GM19468 (cell line): ENCODE measurements at regions not wholly inside any gene's neighbourhood (a gene's known extent, or its start where the extent isn't known, plus 50 kb on each side); places are given as distances from the start of the nearest gene placed in this dataset.
"Not testable (repeated sequence)": the region's sequence is repeated elsewhere in the genome, so short reads cannot be mapped to it uniquely, and the experiment has no call there.

ENCODE experiments used
- ATAC-seq: cut with Tn5 transposase; IDR thresholded peaks from one replicate; pipeline ENCODE4 v1.9.1; 2021; ENCODE audit warnings: mild to moderate bottlenecking, moderate library complexity, moderate number of reproducible peaks; ENCODE audit not compliant: unreplicated experiment; ENCODE audit errors: extremely low read depth

GRCh38 chr14:97788846-97789526 lies 991.8 kb downstream of the VRK1 start:
- ATAC-seq, result no peak

- no peak for ATAC-seq
Observed at GRCh38 chr14:97791072-97791471, 993.9 kb downstream of the VRK1 start.

- ATAC-seq, result no peak
Observed at GRCh38 chr14:97791906-97792305, 994.7 kb downstream of the VRK1 start.

- ATAC-seq, result no peak
Observed at GRCh38 chr14:97796511-97796910, 999.3 kb downstream of the VRK1 start.

- no peak for ATAC-seq
Observed at GRCh38 chr14:97798176-97798575, 1001.0 kb downstream of the VRK1 start.

GRCh38 chr14:97802430-97803373 lies 1005.5 kb downstream of the VRK1 start:
- ATAC-seq, result no peak

- no peak for ATAC-seq
Observed at GRCh38 chr14:97804056-97804455, 1006.9 kb downstream of the VRK1 start.

GRCh38 chr14:97806891-97807290 lies 1009.7 kb downstream of the VRK1 start:
- no peak for ATAC-seq

GRCh38 chr14:97808541-97808940 lies 1011.4 kb downstream of the VRK1 start:
- ATAC-seq, result not testable (repeated sequence)

GRCh38 chr14:97813556-97813955 lies 1016.4 kb downstream of the VRK1 start:
- ATAC-seq, result no peak

- no peak for ATAC-seq
Observed at GRCh38 chr14:97820781-97821180, 1023.6 kb downstream of the VRK1 start.

- ATAC-seq, result no peak
Observed at GRCh38 chr14:97824218-97824617, 1027.0 kb downstream of the VRK1 start.

GRCh38 chr14:97827746-97828145 lies 1030.6 kb downstream of the VRK1 start:
- no peak for ATAC-seq

- no peak for ATAC-seq
Observed at GRCh38 chr14:97832776-97833175, 1035.6 kb downstream of the VRK1 start.

- ATAC-seq, result no peak
Observed at GRCh38 chr14:97838986-97839385, 1041.8 kb downstream of the VRK1 start.

GRCh38 chr14:97840159-97840558 lies 1043.0 kb downstream of the VRK1 start:
- ATAC-seq, result no peak

- no peak for ATAC-seq
Observed at GRCh38 chr14:97841762-97842161, 1044.6 kb downstream of the VRK1 start.

- no peak for ATAC-seq
Observed at GRCh38 chr14:97843066-97843465, 1045.9 kb downstream of the VRK1 start.

- no peak for ATAC-seq
Observed at GRCh38 chr14:97844042-97844441, 1046.9 kb downstream of the VRK1 start.

GRCh38 chr14:97846156-97846555 lies 1049.0 kb downstream of the VRK1 start:
- no peak for ATAC-seq

GRCh38 chr14:97848317-97848980 lies 1051.3 kb downstream of the VRK1 start:
- ATAC-seq, result no peak
